Anterior cingulate cortex (tissue), 58 donors: ENCODE measurements at regions not wholly inside any gene's neighbourhood (a gene's known extent, or its start where the extent isn't known, plus 50 kb on each side); places are given as distances from the start of the nearest gene placed in this dataset.
A peak's percentile ranks its signal among the peaks of the same experiment; 100 is the strongest.

Experiments used
- DNase-seq, 58 donors: peaks; one replicate each; lab custom pipeline; 2025; lab: John Stamatoyannopoulos, UW

GRCh38 chr2:187274146-187274545 is 173.9 kb downstream of the CALCRL start:
- DNase-seq = no peak

GRCh38 chr2:187272255-187272654 is 175.8 kb downstream of the CALCRL start:
- DNase-seq = no peak

- DNase-seq = no peak
Observed at GRCh38 chr2:187271825-187272224, 176.2 kb downstream of the CALCRL start.

GRCh38 chr2:187266645-187267044 is 181.4 kb downstream of the CALCRL start:
- no peak for DNase-seq

GRCh38 chr2:187266147-187266546 is 181.9 kb downstream of the CALCRL start:
- no peak for DNase-seq

GRCh38 chr2:187264612-187265011 is 183.4 kb downstream of the CALCRL start:
- no peak for DNase-seq

- no peak for DNase-seq
Observed at GRCh38 chr2:187263675-187264560, 184.1 kb downstream of the CALCRL start.

- DNase-seq = no peak
Observed at GRCh38 chr2:187261705-187262104, 186.3 kb downstream of the CALCRL start.

- DNase-seq = no peak
Observed at GRCh38 chr2:187252063-187252462, 196.0 kb downstream of the CALCRL start.

GRCh38 chr2:187250137-187250536 is 197.9 kb downstream of the CALCRL start:
- DNase-seq = no peak

GRCh38 chr2:187233811-187234210 is 214.2 kb downstream of the CALCRL start:
- DNase-seq = no peak

GRCh38 chr2:187232749-187233148 is 215.3 kb downstream of the CALCRL start:
- no peak for DNase-seq

- DNase-seq = no peak
Observed at GRCh38 chr2:187230088-187230487, 218.0 kb downstream of the CALCRL start.

GRCh38 chr2:187228986-187229385 is 219.1 kb downstream of the CALCRL start:
- DNase-seq = peak in 1 of 58 donors; percentile 15

- no peak for DNase-seq
Observed at GRCh38 chr2:187224989-187225388, 223.1 kb downstream of the CALCRL start.

GRCh38 chr2:187220071-187220470 is 228.0 kb downstream of the CALCRL start:
- no peak for DNase-seq

GRCh38 chr2:187215532-187216240 is 232.4 kb downstream of the CALCRL start:
- DNase-seq = no peak

GRCh38 chr2:187214306-187214705 is 233.7 kb downstream of the CALCRL start:
- DNase-seq = no peak

GRCh38 chr2:187213798-187214197 is 234.3 kb downstream of the CALCRL start:
- DNase-seq = no peak

- DNase-seq = no peak
Observed at GRCh38 chr2:187210726-187211125, 237.3 kb downstream of the CALCRL start.

GRCh38 chr2:187208199-187208785 is 239.8 kb downstream of the CALCRL start:
- DNase-seq = no peak
